ENCODE measurements at regions not wholly inside any gene's neighbourhood (a gene's known extent, or its start where the extent isn't known, plus 50 kb on each side); places are given as distances from the start of the nearest gene placed in this dataset.
A peak's percentile ranks its signal among the peaks of the same experiment; 100 is the strongest.

DNA sequence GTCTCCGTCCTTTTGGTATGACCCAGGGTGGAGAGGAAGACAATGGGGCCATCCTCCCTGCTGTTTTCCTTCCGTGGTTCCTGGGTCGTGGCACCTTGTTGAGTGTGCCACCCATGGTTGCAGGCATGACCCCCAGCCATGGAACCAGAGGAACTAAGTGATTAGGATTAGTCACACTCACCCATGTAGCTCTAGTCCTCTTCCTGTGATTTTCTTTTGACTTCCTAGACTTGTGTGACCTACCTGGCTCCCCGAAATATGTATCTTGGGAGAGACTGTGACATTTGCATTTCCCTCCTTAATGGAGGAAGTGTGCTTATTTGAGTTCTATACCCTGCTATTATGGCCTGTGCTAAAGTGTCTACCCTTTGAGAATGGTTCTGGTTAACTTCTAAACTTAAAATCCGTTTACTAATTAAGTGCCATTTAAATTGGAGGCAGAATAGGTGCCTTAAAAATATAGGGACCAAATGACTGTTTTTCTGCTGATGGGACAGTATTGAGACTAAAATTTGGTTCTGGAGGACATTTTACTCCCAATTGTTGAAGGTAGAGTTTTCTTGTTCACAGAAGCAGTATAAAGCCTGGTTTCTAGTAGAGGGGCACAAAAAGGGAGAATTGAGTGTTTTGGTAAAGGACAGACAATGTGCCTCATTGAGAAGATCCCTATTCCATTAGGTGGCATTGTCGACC is 545.6 kb downstream of the HDGFL1 start:
- 73% methylated on average over 6 of the region's 6 CpGs for WGBS (ENCODE audit: low lambda C conversion rate, missing lambda C conversion rate)
- no peak for DNase-seq (ENCODE audit: low spot score)

DNA sequence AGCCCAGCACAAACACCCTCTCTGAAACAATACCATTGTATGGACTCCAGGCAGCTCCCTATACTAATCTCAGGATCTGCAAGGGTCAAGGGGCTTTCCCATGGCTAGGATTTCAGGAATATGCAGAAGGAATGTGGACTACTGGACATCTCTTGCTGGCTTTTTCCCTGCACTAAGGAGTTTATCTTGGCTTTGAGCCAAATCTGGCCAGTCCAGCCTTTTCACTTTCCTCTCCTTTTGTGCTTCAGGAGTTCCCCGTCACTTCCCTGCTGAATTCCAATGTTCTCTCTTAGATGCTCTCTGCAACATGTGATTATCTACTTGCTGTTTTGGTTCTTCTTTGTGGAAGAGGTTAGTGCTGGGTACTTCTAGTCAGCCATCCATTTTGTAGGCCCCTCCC is 568.2 kb downstream of the HDGFL1 start:
- Histone ChIP-seq H3K9me2 (replicated peaks; ENCODE audit: insufficient read depth) (no peaks in the 10 kb centered on the region), H4K20me1 (ENCODE audit: insufficient read depth, poor library complexity, severe bottlenecking) (no peaks in the 10 kb centered on the region), H2AFZ (no peak overlapping the region), H3K9me3 (ENCODE audit: low read depth) (no peaks in the 10 kb centered on the region), H3K36me3 (replicated peaks; ENCODE audit: insufficient read depth, low read depth) (no peaks in the 10 kb centered on the region), H3K4me2 (no peak overlapping the region), H3K27ac (no peak overlapping the region), H3K4me1 (ENCODE audit: insufficient read depth) (no peaks in the 10 kb centered on the region), H3K4me3 (no peak overlapping the region), H3K27me3 (no peaks in the 10 kb centered on the region), H3K79me2 (no peaks in the 10 kb centered on the region)
- peak; percentile 23 for DNase-seq (ENCODE audit: low spot score)
- TF ChIP-seq, protein P1, sequence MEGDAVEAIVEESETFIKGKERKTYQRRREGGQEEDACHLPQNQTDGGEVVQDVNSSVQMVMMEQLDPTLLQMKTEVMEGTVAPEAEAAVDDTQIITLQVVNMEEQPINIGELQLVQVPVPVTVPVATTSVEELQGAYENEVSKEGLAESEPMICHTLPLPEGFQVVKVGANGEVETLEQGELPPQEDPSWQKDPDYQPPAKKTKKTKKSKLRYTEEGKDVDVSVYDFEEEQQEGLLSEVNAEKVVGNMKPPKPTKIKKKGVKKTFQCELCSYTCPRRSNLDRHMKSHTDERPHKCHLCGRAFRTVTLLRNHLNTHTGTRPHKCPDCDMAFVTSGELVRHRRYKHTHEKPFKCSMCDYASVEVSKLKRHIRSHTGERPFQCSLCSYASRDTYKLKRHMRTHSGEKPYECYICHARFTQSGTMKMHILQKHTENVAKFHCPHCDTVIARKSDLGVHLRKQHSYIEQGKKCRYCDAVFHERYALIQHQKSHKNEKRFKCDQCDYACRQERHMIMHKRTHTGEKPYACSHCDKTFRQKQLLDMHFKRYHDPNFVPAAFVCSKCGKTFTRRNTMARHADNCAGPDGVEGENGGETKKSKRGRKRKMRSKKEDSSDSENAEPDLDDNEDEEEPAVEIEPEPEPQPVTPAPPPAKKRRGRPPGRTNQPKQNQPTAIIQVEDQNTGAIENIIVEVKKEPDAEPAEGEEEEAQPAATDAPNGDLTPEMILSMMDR (IDR thresholded peaks at IDR 0.05; ENCODE audit: poor library complexity): no peak
- TF ChIP-seq EZH2 (IDR thresholded peaks at IDR 0.05; ENCODE audit: borderline replicate concordance) (no peak), EZH2phosphoT487 (IDR thresholded peaks at IDR 0.05; ENCODE audit: low read depth, severe bottlenecking, unreplicated experiment) (no peak)
- WGBS (ENCODE audit: low lambda C conversion rate, missing lambda C conversion rate): 60% methylated on average over 1 of the region's 1 CpG

More for the DNA sequence above, 545.6 kb downstream of the HDGFL1 start:
- Histone ChIP-seq H3K36me3 (replicated peaks; ENCODE audit: insufficient read depth, low read depth) (no peaks in the 10 kb centered on the region), H3K27me3 (no peaks in the 10 kb centered on the region), H3K27ac (no peak overlapping the region), H3K9me2 (replicated peaks; ENCODE audit: insufficient read depth) (no peaks in the 10 kb centered on the region), H3K4me1 (ENCODE audit: insufficient read depth) (no peaks in the 10 kb centered on the region), H2AFZ (no peak overlapping the region), H4K20me1 (ENCODE audit: insufficient read depth, poor library complexity, severe bottlenecking) (no peaks in the 10 kb centered on the region), H3K4me3 (no peak overlapping the region), H3K9me3 (ENCODE audit: low read depth) (no peaks in the 10 kb centered on the region), H3K79me2 (no peaks in the 10 kb centered on the region), H3K4me2 (no peak overlapping the region)
- TF ChIP-seq EZH2phosphoT487 (IDR thresholded peaks at IDR 0.05; ENCODE audit: low read depth, severe bottlenecking, unreplicated experiment) (no peak), EZH2 (IDR thresholded peaks at IDR 0.05; ENCODE audit: borderline replicate concordance) (no peak)
- TF ChIP-seq, protein P1 (IDR thresholded peaks at IDR 0.05; ENCODE audit: poor library complexity): no peak

DNA sequence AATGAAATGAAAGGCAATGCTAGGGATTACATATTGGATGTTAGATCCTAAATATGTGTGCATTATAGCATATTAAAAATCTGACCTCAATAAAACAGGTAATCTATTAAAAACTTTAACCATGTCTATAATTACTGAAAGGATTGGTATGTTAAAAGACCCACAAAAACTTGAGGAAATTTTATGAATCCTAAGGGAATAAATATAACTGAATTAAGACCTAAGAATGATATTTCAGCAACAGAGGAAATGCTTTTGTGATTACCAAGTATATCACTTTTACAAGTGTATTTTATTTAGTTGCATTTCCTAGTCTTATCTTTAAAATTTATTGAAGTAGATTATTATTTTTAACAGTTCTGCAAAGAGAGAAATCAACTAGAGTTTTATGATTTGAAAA is 571.5 kb downstream of the HDGFL1 start:
- Histone ChIP-seq H3K27me3 (no peaks in the 10 kb centered on the region), H3K4me2 (no peak overlapping the region), H3K4me1 (ENCODE audit: insufficient read depth) (no peaks in the 10 kb centered on the region), H3K36me3 (replicated peaks; ENCODE audit: insufficient read depth, low read depth) (no peaks in the 10 kb centered on the region), H3K9me2 (replicated peaks; ENCODE audit: insufficient read depth) (no peaks in the 10 kb centered on the region), H3K27ac (no peak overlapping the region), H3K4me3 (no peak overlapping the region), H3K9me3 (ENCODE audit: low read depth) (no peaks in the 10 kb centered on the region), H2AFZ (no peak overlapping the region), H3K79me2 (no peaks in the 10 kb centered on the region), H4K20me1 (ENCODE audit: insufficient read depth, poor library complexity, severe bottlenecking) (no peaks in the 10 kb centered on the region)
- TF ChIP-seq EZH2phosphoT487 (IDR thresholded peaks at IDR 0.05; ENCODE audit: low read depth, severe bottlenecking, unreplicated experiment): no peak
- TF ChIP-seq, protein P1 (IDR thresholded peaks at IDR 0.05; ENCODE audit: poor library complexity): no peak
- TF ChIP-seq EZH2 (IDR thresholded peaks at IDR 0.05; ENCODE audit: borderline replicate concordance): no peak
- DNase-seq (ENCODE audit: low spot score): no peak
